ENCODE measurements at regions not wholly inside any gene's neighbourhood (a gene's known extent, or its start where the extent isn't known, plus 50 kb on each side); places are given as distances from the start of the nearest gene placed in this dataset.
"Not testable (repeated sequence)": the region's sequence is repeated elsewhere in the genome, so short reads cannot be mapped to it uniquely, and the experiment has no call there.

DNA sequence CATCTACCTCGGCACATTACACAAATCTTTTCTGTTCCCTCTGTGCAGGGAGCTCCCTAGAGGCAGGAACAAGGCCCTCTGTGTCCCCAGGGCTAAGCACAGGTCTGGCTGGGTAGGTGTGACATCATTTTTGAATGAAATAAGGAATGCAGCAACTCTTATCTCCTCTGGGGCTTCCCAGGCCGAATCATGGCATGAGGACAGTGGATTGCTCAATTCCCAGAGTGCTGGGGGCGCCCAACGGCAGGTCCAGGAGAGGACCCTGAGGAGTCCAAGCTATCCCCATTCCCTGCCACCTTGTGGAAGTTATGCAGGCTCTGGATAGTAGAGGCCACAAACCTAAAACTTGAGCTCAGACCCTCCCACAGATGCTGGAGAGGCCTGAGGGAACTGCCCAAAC lies 158.0 kb upstream of the RAB6C start:
- TF ChIP-seq, protein P1, sequence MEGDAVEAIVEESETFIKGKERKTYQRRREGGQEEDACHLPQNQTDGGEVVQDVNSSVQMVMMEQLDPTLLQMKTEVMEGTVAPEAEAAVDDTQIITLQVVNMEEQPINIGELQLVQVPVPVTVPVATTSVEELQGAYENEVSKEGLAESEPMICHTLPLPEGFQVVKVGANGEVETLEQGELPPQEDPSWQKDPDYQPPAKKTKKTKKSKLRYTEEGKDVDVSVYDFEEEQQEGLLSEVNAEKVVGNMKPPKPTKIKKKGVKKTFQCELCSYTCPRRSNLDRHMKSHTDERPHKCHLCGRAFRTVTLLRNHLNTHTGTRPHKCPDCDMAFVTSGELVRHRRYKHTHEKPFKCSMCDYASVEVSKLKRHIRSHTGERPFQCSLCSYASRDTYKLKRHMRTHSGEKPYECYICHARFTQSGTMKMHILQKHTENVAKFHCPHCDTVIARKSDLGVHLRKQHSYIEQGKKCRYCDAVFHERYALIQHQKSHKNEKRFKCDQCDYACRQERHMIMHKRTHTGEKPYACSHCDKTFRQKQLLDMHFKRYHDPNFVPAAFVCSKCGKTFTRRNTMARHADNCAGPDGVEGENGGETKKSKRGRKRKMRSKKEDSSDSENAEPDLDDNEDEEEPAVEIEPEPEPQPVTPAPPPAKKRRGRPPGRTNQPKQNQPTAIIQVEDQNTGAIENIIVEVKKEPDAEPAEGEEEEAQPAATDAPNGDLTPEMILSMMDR (conservative IDR thresholded peaks at IDR 0.05) = no peak
- no peak overlapping the region for H3K27ac ChIP-seq

DNA sequence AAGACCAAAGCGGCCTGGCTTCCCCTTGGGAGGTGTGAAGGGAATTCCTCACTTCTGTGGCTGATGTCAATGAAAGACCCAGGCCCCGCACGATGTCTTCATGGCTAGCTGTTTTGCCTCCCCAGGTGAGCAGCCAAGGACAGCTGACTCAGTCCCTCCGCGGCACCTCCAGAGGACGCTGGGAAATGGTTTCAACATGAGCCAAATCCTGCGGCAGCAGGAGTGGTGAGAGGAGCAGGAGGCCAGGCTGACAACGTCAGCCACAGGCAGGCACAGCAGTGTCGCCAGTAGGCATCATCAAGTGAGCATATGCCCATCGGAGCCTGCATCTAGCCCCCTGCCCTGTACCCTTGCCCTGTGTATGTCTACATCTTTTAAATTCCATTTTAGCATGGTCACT lies 156.4 kb upstream of the RAB6C start:
- TF ChIP-seq, protein P1 (conservative IDR thresholded peaks at IDR 0.05) = no peak

DNA sequence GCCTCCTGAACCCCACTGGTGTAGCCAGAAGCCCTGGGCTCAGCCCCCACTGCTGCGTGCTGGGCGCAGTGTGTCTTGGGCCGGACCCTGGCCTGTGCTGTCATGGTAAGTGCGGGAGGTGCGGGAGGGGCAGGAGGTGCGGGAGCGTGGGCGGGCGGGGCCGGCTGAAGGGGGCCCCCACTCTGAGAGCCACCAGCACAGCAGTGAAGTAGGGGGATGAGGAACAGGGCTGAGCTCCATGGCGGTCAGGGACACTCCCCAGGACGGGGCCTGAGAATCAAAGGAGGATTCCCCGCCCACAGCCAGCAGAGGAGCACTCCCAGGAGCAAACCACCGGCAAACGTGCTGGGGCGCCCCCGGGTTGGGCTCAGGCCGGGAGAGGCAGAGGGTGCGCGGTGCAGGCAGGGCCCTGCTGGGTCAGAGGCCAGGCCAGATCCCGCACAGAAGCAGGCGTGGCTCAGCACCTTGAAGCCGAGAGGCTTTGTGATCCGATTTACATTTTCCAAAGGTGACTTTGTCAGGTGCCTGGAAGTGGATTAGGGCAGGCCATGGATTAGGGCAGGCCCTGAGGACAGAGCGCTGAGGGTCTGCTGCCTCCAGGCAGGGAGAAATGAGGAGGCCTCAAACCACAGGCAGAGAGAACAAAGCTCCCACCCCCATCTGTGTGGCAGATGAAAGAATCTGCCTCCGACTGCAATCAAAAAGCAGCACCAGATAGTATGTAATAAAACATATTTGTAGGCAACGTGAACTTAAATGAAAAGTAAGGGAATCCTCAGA lies 152.0 kb upstream of the RAB6C start:
- H3K27ac ChIP-seq = no peak overlapping the region
- TF ChIP-seq, protein P1 (conservative IDR thresholded peaks at IDR 0.05) = no peak

More for the DNA sequence above, 156.4 kb upstream of the RAB6C start:
- no peak overlapping the region for H3K27ac ChIP-seq

DNA sequence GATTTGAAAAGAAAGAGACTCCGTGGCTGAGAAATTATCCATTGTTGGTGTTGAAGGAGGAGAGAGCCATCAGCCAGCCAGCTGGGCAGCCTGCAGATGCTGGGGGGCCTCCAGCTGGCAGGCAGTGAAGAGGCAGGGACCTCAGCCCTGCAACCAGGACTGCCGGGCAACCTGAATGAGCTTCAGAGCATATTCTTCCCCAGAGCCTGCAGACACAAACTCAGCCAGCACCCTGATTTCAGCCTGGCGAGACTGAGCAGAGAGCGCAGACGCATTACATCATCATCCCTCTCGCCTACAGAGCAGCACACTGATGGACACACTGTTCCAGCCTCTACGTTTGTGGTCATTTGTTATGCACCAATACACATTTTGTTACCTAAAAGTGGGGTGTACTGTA lies 150.7 kb upstream of the RAB6C start:
- TF ChIP-seq, protein P1 (conservative IDR thresholded peaks at IDR 0.05) = no peak
- H3K27ac ChIP-seq = no peak overlapping the region

DNA sequence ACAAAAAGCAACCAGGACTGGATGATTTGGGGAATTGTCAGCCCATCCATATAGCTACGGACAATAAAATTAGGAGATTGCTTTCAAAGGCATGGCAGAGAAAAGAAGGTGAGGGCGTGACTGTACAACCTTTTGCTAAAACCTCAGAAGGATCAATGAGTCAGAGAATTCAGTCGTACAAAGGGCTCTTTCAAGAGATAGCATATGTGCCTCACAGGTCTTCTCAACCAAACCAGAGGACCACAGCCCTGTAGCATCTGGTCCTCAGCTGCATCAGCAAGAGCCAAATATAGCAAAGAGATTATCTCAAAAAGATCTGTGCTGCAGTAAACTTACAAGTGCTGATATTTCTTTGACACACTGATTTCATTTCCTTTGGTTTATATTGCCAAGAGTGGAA lies 149.9 kb upstream of the RAB6C start:
- TF ChIP-seq, protein P1 (conservative IDR thresholded peaks at IDR 0.05) = no peak
- no peak overlapping the region for H3K27ac ChIP-seq

DNA sequence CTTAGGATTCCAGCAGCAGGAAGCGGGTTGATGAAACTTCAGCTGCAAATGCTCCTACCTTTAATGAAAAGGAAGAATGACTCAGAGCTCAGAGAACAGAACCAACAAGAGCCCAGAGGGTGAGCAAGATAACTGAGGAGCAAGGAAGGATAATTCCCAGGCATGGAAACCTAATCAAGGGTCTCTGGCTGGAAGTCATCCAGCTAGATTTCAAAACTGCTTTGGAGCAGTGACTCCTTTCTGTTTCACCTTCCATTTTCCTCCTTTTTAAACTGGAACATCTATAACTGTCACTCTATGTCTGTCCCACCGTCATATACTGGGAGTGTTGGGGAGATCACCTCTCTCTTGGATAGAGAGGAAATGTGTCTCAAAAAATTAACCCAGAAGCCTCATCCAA lies 148.4 kb upstream of the RAB6C start:
- TF ChIP-seq, protein P1 (conservative IDR thresholded peaks at IDR 0.05) = no peak

DNA sequence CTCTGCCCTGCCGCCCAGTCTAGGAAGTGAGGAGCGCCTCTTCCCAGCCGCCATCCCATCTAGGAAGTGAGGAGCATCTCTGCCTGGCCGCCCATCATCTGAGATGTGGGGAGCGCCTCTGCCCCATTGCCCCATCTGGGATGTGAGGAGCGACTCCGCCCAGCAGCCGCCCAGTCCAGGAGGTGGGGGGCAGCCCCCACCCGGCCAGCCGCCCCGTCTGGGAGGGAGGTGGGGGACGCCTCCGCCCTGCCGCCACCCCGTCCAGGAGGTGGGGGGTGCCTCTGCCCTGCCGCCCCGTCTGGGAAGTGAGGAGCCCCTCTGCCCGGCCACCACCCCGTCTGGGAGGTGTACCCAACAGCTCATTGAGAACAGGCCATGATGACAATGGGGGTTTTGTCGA lies 146.0 kb upstream of the RAB6C start:
- H3K27ac ChIP-seq = not testable (repeated sequence)

More for the DNA sequence above, 148.4 kb upstream of the RAB6C start:
- H3K27ac ChIP-seq = no peak overlapping the region

DNA sequence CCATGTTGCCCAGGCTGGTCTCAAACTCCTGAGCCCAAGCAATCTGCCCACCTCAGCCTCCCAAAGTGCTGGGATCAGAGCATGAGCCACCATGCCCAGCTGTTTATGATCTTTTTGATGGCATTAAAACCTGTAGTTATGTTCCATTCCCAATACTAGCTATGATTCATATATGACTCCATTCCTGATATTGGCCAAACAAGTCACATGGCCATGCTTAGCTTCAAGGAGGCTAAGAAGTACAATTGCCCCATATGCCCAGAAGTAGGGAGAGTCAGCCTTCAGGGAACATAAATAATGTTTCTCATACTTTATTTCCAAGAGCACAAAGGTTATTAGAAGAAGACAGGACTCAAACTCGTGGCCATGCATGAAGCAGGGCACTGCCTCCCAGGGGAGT lies 132.4 kb upstream of the RAB6C start:
- TF ChIP-seq, protein P1 (conservative IDR thresholded peaks at IDR 0.05) = no peak
- no peak overlapping the region for H3K27ac ChIP-seq

All from VCaP (cell line).